Right forelimb (tissue), 1 donor: ENCODE measurements at regions not wholly inside any gene's neighbourhood (a gene's known extent, or its start where the extent isn't known, plus 50 kb on each side); places are given as distances from the start of the nearest gene placed in this dataset.

Source experiments
- DNase-seq: peaks from one replicate; pipeline ENCODE4 v3.0.0-alpha.2; 2018

DNA sequence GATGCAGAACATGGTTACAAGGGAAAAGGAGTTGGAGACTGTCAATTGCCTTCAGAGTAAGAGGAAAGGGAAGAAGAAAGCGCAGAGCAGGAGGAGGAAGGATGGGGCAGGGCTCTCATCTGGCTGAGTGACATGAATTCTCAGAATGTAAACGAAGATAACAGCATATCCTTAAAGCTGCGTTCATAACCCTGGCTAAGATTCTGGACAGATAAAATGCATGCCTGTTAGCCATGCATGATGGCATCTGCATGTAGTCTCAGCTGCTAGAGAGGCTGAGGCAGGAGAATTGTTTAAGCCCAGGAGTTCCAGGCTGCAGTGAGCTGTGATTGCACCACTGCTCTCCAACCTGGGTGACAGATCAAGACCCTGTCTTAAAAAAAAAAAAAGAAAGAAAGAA is 493.5 kb upstream of the PRKX start:
- DNase-seq, result no peak

DNA sequence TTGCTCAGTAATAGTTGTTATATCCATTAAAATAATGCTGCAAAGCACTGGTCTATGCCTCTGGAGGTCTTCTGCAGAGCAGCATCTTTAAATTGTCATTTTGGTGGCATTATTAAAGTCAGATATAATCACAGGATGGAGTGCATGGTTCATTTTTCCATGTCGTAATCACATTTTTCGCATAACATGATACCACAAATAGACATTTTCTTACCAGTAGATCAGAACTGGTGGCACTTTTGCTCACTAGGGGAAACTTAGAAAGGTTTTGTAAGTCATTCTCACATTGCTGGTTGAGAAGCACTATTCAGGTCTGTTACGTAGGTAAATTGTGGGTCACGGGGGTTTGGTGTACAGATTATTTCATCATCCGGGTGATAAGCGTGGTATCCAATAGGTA is 484.5 kb upstream of the PRKX start:
- no peak for DNase-seq

DNA sequence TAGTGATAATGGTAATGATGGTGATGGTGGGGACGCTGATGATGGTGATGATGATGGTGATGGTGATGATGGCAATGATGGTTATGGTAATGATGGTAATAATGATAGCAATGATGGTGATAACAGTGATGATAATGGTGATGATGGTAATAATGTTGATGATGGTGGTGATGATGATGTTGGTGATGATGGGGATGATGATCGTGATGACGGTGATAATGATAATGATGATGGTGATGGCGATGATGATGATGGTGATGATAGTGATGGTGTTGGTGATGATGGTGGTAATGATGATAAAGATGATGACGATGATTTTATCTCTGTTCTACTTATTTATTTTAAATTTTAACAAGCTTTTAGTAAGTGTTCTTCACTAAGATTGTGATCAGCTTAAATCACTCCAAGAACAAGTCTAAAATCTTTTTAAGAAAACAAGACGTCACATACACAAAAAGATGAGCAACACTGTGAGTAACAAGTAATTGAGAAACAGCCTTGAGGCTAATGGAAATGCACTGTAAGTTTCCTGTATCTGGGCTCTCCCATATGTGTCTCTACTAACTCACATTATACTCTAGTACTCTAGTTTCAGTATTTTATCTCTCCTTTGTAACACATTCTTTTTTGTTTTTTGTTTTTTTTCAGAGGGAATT is 480.2 kb upstream of the PRKX start:
- no peak for DNase-seq

DNA sequence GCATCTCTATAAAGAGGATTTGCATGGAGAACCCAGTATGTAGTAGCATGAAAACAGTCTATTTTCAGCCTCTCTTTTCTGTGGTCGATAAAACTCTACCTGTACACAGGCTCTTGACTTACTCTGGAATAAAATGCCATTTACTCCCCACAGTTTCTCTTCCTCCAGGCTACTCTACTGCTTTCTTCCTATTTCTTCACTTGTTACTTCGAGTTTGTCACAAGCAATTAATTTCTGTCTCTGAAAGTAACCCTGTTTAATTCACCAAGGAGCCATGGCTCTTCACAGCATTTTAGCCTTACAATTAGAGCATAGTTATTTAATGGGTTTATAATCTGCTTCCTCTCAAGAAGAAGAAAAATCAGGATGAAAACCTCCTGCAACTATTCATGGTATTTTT is 472.9 kb upstream of the PRKX start:
- DNase-seq, result no peak

DNA sequence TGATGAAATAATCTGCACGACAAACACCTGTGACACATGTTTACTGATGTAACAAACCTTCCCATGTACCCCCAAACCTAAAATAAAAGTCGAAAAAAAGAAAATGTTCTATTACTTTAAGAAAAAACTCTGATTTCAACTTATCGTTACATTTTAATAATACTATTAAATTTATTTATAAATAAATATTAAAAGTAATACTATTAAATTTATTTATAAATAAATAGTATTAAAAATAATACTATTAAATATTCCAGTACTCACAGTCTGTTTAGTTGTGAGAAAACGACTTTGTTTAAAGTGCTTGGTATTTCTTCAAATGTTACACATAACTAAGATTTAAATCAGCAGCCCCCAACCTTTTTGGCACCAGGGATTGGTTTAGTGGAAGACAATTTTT is 471.6 kb upstream of the PRKX start:
- DNase-seq, result no peak

DNA sequence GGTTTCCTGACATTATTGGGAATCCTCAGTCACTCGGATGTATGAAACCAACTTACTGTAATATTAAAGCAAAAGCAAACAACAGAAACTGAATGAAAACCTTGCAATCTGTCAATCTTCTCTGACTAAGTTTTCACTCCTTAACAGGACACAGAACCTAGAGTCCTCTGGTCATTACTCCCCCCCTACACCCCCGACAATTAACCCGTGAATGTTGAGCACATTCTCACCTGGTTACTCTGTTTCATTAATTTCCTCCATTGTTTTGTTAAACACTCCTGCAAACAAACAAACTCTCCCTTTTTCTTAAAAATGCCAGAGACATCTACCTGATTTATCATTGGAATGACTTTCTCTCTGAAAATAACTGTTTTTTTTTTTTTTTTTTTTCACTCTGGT is 469.0 kb upstream of the PRKX start:
- no peak for DNase-seq

DNA sequence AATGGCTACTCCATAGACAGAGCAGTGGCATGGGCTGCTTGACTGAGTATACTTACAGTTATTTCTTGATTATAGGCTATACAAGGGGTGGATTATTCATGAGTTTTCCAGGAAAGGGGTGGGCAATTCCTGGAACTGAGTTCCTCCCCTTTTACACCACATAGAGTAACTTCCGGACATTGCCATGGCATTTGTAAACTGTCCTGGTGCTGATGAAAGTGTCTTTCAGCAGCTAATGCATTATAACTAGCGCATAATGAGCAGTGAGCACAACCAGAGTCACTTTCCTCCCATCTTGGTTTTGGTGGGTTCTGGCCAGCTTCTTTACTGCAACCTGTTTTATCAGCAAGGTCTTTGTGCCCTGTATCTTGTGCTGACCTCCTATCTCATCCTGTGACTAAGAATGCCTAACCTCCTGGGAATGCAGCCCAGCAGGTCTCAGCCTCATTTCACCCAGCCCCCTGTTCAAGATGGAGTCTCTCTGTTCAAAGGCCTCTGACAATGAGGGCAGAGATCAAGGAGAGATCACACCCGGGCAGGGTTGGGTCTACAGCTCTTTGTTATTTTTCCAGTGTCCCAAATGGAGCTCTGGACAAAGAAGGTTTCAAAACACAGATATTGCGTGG is 468.4 kb upstream of the PRKX start:
- no peak for DNase-seq

DNA sequence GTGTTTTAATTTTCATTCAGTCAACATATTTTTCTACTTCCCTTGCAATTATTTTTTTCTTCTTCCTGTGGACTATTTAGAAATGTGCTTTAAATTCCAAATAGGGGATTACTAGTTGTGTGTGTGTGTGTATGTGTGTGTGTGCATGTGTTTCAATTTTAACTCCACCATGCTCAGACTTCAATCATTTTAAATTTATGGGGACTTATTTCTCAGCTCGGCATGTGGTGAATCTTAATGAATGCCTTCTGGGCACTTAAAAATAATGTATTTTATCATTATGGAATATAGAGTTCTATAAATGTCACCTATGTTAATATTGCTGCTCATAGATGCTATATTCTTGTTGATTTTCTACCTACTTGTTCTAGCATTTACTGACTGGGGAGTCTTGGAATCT is 465.6 kb upstream of the PRKX start:
- no peak for DNase-seq

DNA sequence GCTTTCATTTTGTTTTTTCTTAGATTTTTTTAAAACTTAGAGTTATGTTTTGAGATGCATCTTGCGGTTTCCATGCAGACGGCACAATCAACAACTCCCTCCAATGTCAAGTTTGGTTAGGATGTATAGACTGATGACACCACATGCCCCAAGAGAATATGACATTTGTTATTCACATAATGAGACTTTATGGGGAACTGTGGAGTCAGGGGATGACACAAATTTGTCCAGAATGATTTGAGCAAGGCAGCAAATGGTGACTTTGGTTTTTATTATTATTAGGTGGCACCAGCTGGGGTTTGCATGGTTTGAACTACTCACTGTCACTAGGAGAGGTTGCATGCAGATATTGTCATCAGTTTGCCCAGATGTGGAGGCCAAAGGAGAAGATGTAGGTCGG is 461.8 kb upstream of the PRKX start:
- DNase-seq, result no peak

DNA sequence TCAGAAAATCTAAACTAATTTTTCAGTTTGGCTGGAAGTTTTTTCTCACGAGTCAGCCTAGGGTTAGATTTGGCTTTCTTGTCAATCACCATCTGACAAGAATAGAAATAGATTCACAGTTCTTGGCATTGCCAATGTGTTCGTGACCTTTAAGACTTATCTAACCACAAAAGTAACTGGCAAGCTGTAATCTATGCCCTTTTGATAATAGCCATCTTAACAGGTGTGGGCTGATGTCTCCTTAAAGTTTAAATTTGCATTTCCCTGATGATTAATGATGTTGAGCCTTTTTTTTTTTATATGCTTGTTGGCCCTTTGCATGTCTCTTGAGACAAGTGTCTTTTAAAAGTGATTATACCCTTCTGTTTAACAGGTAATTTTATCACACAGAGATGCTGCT is 460.3 kb upstream of the PRKX start:
- no peak for DNase-seq

DNA sequence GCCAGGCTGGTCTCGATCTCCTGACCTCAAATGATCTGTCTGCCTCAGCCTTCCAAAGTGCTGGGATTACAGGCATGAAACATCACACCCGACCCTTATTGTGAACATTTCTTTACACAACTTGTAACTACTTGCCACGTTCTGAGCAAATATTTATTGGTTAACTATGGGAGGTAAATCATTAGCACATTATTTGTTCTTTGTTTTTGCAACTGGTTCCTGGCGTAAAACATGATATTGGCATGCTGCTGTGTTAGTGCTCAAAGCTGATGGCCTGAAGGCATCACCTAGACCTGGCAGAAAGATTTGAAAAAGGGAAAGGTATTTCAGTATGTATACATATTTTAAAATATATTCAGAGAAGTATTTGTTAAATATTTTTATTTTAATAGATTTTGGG is 438.3 kb upstream of the PRKX start:
- DNase-seq, result no peak

DNA sequence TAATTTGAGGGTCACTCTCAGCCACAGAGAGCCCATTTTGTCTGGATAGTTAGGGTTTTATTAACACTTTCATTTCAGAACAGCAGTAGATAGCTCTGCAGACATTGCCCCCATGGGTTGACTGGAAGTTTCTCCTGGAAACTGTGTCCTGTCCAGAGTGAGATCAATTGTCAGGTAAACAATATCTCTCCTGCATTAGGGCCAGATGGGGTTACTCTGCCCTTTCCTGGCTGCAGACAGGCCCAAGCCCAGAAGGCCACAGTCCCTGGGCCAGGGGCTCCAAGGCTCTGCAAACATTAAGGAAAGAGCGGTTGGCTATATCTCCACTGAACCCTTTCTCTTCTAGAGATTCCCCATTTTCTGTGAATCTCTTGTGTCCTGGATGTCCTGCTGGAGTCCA is 436.8 kb upstream of the PRKX start:
- no peak for DNase-seq

DNA sequence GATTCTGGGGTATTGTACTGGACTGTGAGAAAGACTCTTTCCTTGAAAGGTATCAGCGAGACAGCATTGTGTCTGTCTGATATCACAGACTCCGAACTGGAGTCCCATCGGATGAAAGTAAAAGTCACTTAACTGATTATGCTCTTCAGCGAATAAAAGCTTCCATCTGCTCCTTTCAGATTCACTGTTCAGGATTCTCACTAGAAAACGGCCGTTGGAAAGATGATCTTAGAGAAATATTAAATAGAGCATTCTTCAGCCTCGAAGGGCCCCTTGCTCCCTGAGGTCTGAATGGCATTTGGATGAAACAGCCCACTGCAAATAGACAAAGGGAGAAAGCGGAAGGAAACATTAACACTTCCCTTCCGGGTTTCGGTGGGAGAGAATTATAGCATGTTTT is 416.2 kb upstream of the PRKX start:
- no peak for DNase-seq

DNA sequence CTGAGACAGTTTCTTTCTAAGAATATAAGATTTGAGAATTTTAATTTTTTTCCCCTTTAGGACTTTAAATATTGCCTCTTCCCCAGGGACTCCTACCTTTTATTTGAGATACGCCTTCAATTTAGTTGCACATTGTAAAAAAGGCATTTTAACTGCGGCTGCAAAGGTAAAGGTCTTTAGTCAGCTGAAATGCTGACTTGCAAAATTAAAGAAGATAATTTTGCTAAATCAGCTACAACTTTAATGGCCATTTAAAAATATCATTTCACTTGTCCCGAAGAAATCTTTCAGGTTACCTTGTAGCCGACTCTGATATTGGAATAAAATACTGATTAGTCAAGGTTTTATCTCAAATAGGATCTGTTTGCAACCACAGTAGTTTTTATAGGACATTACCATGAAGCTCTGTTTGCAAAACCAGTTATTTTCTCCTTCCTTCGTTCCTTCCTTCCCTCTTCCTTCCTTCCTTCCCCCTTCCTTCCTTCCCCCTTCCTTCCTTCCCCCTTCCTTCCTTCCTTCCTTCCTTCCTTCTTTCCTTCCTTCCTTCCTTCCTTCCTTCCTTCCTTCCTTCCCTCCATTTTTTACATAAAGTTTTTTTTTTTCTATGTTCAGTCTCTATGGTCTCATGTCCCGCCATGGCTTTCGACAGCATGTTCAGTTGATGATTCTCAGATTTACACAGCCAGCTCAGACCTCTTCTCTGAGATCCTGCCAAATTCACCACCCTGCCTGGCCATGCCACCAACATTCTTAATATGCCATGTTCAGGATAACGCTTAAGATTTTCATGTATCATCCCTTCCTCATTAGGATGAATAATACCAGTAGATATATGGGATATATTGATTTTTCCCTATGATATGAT is 405.4 kb upstream of the PRKX start:
- no peak for DNase-seq

DNA sequence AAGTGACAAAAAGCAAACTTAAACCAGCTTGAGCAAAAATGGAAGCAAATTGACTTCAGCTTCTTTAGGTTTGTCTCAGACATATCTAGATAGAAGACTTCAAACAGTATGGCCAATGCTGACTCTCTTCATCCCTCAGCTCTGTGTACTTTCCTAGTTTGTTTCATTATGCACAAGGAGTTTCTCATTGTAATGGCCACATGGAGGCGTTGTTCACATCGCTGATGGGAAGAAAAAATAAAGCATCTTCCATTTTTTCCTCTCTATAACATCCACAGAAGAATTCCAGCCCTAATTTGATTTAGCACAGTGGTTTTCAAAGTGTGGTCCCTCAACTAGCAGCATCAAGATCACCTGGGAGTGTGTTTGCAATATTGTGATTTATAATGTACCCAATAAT is 397.5 kb upstream of the PRKX start:
- DNase-seq, result no peak

DNA sequence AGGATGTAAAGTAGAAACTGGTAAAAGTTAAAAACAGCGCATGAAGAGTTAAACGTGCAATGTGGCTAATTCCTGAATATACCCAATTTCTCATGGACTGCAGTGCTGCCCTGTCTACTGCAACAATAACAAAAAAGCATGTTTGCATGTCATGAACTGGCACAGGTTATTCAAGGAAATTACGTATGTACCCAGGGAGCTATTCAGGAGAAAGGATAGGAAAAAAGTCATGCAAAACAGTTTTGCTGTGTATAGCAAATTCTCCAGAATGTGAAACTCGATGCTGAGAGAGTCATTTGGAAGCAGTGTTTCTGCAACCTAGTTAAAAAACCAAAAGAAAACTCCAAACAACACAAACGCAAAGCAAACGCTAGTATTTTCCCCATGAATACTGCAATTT is 381.5 kb upstream of the PRKX start:
- no peak for DNase-seq

DNA sequence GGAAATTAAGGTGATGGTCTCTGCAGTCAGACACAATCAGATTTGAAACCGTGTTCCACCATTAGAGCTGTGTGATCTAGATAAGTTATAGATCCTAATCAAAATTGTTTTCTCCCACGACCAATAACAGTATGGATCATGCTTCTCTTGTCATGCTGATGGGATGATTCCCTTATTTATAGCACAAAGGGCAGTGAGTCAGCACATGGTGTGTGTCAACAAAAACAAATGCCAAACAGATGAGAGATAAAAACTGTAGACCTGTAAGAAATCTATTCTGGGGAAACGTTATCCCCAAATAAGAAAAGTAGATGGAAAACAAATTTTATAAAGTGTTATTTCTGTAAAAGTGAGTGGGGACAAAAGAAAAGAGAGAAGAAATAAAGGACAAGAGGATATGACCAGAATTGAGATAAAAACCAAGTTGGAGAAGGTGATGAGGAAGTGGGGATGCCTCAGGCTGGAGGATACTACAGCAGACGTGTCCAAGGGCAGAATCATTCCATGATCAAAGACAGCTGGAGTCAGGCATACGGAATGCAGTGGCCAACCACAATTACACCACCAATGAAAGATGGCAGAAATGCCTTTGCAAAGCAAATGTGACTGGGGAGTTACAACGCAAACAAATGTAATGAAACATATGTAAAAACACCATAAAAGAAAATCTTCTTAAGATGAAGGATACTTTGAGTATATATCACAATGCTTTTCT is 377.8 kb upstream of the PRKX start:
- DNase-seq, result no peak

DNA sequence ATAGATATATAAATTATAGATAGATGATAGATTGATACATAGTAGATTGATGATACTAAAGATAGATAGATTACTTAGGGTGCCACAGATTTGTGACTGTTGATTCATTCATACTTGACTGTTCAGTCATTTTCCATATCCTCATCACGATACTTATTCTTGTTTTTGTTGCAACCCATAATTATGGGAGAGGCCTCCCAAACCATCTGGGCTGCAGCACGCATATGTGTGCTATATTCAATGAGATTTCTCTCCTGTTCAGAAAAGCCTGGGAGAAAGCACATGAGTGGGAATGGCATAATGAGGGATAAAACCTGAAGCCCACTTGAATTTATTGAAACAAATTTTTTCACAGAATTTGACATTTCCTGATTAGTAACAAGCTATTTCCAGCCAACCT is 346.4 kb upstream of the PRKX start:
- no peak for DNase-seq

DNA sequence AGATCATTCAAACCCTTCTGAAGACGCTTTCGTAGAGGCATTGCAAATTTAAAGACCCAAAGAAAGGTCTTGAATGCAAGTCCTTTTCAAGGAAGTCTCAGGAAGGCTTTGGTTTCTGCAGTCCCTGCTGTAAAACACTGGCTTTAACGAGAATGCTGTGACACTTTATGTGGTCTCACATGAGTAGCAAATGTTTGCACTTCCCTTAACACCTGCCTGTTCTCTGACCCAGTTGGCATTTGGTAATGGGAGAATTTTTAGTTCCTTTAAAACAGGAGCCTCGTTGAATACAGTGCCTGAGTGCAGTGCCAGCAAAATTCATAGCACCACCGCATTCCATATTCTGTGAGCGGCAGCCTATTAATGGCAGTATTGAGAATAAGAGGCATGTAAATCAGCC is 330.5 kb upstream of the PRKX start:
- no peak for DNase-seq

DNA sequence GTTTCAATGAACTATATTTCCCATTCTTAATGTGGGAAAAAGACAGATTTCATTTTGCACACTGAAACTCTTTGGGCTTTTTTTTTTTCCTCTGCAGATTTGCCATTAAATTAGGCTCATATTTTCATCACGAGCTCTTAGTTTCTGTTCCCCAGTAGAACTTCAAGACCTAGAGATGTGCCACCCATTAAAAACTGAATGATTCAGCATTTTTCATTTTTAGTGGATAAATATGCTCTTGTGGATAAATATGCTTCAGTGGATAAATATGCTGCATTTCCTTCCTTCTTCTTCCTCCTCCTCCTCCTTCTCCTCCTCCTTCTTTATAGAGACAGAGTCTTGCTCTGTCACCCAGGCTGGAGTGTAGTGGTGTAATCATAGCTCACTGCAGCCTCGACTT is 322.4 kb upstream of the PRKX start:
- DNase-seq, result no peak

DNA sequence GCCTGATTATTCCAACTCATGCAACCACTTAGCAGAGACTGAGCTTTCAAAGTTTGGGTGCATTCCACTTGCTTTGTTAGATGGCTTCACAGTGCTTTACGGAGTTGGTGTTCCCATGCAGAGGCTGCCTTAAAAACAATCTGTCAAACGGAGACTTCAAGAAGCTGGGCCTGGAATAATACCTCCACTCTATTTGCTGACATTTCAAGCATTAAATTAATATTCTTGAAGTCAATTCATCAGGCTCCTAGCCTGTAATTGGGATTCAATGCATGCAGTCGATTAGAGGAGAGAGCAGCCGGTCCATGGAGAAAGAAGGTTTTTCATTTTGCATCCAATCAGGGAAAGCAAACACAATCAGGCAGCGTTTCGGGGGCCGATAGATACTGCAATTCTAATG is 314.7 kb upstream of the PRKX start:
- no peak for DNase-seq

DNA sequence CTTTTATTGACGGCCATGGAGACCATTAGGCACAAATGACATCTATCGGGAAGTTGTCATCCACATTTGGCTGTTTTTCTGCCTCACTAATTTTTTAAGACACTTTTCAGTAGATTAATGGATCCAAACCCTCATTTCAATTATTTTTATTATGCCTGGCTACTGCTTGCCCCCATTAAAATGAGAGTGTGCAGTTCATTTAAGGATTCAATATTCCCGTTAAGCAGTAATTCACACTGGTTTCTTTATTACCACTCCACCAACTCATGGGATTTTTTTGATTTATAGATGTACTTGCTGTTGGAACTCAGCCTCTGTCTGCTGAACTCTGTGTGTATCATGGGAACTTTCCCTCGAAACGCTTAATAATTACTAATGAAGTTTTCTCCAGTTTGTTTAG is 291.8 kb upstream of the PRKX start:
- no peak for DNase-seq

DNA sequence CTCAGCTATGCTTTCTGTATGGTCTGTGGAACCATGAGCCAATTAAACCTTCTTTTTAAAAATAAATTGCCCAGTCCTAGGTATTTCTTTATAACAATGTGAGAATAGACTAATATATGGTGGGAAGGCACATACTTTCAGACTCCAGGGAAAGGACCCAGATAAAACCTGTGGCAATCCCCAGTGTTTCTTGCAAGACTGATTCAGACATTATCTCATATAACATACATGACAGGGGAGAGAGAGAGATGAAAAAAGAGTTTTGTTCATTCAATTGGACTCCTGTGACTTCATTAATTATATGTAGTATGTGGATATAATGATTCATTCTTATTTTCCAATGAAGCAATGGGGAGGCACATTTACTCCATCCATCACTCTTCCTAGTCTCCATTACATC is 291.4 kb upstream of the PRKX start:
- no peak for DNase-seq

DNA sequence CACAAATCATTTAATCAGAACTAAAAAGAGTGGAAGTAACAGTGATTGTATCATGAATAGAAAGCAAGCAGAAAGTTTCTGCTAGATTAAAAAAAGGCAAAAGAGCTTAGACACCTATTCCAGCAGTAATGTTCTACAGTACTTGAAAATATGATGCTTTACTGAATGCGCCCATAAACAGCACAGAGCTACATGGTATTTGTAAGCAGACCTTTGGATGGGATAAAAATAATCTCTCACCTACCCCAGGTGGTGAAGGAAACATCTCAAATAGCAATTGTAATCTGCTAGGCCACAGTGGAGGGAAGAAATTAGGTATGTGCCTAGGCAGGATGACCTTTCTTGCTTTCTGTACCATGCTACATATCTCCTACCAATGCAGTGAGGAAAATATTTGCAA is 280.9 kb upstream of the PRKX start:
- no peak for DNase-seq
